ENCODE measurements at regions not wholly inside any gene's neighbourhood (a gene's known extent, or its start where the extent isn't known, plus 50 kb on each side); places are given as distances from the start of the nearest gene placed in this dataset.

- no peak for DNase-seq (ENCODE audit: low read depth in 2 of 2)
These were observed 63.4 kb upstream of the SPTBN1 start for GRCh38 chr2:54392555-54393324.

GRCh38 chr2:54394392-54394791, 61.7 kb upstream of the SPTBN1 start:
- DNase-seq (ENCODE audit: low read depth in 2 of 2), result no peak

- peak; percentile 71 to 79 for DNase-seq (ENCODE audit: low read depth in 2 of 2)
These were observed 60.0 kb upstream of the SPTBN1 start for GRCh38 chr2:54396107-54396506.

GRCh38 chr2:54396798-54397197, 59.3 kb upstream of the SPTBN1 start:
- DNase-seq (ENCODE audit: low read depth in 2 of 2), result no peak

GRCh38 chr2:54397426-54397825, 58.7 kb upstream of the SPTBN1 start:
- no peak for DNase-seq (ENCODE audit: low read depth in 2 of 2)

GRCh38 chr2:54401554-54401953, 54.6 kb upstream of the SPTBN1 start:
- DNase-seq (ENCODE audit: low read depth in 2 of 2), result no peak

GRCh38 chr2:54402350-54402749, 53.8 kb upstream of the SPTBN1 start:
- peak in 1 of 2 experiments; percentile 21 for DNase-seq (ENCODE audit: low read depth in 2 of 2)

GRCh38 chr2:54403512-54404238, 52.5 kb upstream of the SPTBN1 start:
- no peak for DNase-seq (ENCODE audit: low read depth in 2 of 2)

- peak; percentile 53 to 56 for DNase-seq (ENCODE audit: low read depth in 2 of 2)
These were observed 51.9 kb upstream of the SPTBN1 start for GRCh38 chr2:54404270-54404669.

- no peak for DNase-seq (ENCODE audit: low read depth in 2 of 2)
These were observed 50.1 kb upstream of the SPTBN1 start for GRCh38 chr2:54406031-54406430.
